ENCODE measurements at regions not wholly inside any gene's neighbourhood (a gene's known extent, or its start where the extent isn't known, plus 50 kb on each side); places are given as distances from the start of the nearest gene placed in this dataset.

- H3K27ac ChIP-seq: no peak overlapping the region
- no peak for DNase-seq (ENCODE audit: low read depth, low spot score)
These were observed 349.5 kb downstream of the IRS1 start for GRCh38 chr2:226450141-226450540.

GRCh38 chr2:226447338-226448300 lies 352.0 kb downstream of the IRS1 start:
- H3K27ac ChIP-seq: peak overlapping the region; percentile 69
- peak; percentile 88 for DNase-seq (ENCODE audit: low read depth, low spot score)

DNA sequence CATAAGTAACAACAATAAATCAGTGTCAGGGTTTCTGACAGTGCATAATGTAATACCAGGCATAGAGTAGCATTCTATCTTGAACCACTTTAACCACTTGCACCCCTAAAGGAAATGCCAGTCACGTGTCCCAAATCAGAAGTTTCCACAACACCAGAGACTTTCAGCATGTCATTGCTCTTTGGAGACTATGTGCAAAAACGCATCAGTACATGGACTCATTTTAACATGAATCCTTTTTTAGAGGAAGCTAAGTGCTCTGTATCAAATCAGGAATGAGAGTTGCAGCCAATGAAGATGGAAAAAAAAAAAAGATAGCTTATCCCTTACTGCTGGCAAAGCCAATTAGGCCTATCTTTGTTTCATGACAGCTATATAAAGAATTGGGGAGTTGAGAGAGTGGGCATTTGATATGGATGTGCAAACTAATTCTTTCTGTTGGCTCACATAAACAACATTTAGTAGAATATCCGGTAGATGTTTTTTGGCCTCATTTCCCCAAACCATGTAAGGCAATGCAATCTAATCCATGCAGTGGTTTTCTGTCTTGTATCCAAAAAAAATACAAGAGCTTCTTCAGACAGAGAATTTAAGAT lies 353.1 kb downstream of the IRS1 start:
- H3K27ac ChIP-seq: peak overlapping the region; percentile 69
- DNase-seq (ENCODE audit: low read depth, low spot score): no peak

- no peak overlapping the region for H3K27ac ChIP-seq
- DNase-seq (ENCODE audit: low read depth, low spot score): no peak
These were observed 354.3 kb downstream of the IRS1 start for GRCh38 chr2:226445216-226445861.

DNA sequence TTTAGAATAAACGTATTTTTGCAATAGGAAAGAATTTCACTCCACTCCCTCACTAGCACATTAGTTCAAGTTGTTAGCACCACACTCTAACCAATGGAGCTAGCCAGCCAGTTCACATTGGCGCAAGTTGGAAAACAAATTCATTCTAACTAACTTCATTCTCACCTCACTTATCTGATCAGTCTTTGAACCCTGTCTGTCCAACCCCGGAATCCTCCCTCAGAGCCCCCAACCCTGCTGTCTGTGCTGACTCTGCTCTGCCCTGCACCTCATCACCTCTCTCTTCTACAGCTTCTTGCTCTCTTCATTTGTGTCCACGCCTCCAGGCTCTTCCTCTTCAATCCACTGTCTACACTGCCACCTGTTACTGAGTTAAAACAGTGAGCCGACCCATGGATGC lies 356.5 kb downstream of the IRS1 start:
- DNase-seq (ENCODE audit: low read depth, low spot score): no peak
- no peak overlapping the region for H3K27ac ChIP-seq

DNA sequence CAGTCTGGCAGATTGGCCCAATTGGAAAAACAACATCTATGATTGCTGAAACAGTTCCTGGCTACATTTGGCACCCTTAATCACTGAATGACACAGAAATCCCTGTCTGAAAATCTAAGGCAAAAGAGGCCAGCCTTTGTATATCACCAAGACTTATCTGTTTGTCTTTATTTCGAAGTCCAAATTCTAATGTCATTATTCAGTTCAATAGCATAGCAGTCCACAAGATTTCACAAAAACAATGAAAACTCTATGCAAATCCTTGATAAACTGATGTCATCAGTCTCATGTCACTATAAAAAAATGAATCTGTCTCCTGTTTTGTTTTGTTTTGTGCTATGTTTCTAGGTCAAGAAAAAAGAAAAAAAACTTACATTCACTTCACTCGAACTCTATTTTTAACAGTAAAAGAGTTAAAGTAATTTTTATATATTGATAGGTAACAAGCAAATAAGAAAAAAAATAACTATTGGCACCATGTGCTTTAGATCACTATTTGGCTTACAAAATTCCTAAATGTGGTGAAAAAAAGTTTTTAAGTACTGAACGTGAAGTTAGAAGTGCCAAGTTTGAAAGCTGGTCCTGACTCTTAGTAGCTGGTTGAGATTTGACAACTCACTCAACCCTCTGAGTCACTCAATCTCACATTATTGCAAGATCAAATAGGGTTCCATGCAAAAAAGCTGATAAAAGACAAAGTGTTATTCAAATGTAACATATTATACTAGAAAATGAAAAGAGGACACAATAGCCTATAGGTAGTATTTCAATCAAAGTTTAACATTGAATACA lies 359.3 kb downstream of the IRS1 start:
- H3K27ac ChIP-seq: no peak overlapping the region
- no peak for DNase-seq (ENCODE audit: low read depth, low spot score)

- no peak overlapping the region for H3K27ac ChIP-seq
- no peak for DNase-seq (ENCODE audit: low read depth, low spot score)
These were observed 360.3 kb downstream of the IRS1 start for GRCh38 chr2:226439337-226439736.

GRCh38 chr2:226435146-226435545 lies 364.5 kb downstream of the IRS1 start:
- DNase-seq (ENCODE audit: low read depth, low spot score): no peak
- H3K27ac ChIP-seq: no peak overlapping the region

DNA sequence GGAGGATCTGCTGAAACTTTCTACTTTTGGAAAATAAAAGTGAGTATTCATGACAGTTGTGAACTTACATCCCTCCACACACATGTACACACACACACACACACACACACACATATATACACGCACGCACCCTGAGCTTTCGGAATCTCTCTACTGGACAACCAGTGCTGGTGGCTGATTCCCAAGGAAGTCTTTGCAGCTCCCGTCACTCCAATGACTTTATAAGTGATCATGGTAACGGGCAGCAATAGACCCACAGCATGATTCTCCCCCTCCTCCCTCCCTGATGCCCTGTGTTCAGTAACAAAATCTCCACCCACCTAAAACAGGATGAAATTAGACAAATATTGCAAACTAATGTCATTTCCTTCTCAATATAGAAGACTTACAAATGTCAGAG lies 364.9 kb downstream of the IRS1 start:
- DNase-seq (ENCODE audit: low read depth, low spot score): no peak
- H3K27ac ChIP-seq: no peak overlapping the region

GRCh38 chr2:226431288-226431948 lies 368.2 kb downstream of the IRS1 start:
- peak overlapping the region; percentile 41 for H3K27ac ChIP-seq
- DNase-seq (ENCODE audit: low read depth, low spot score): no peak

DNA sequence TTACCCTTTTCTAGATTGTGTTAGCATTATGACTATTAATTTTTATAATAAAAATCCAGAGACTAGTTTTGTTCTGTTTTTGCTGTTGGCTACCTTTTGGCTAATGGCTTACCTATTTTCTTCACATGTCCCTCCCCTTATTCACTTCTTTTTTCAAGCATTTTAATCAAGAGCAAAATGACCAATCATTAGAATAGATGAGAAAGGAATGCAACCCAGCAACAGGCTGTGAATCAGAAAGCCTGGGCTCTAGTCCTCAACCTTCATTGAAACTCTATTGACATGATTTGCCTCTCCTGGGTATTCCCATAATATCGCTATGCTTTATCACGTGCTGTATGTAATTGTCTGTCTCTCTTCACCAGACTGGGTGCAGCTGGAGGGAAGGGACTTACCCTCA lies 370.1 kb downstream of the IRS1 start:
- H3K27ac ChIP-seq: no peak overlapping the region
- DNase-seq (ENCODE audit: low read depth, low spot score): no peak

- peak; percentile 87 for DNase-seq (ENCODE audit: low read depth, low spot score)
- peak overlapping the region; percentile 90 for H3K27ac ChIP-seq
These were observed 371.9 kb downstream of the IRS1 start for GRCh38 chr2:226427538-226428307.

GRCh38 chr2:226426292-226426736 lies 373.3 kb downstream of the IRS1 start:
- DNase-seq (ENCODE audit: low read depth, low spot score): peak; percentile 86
- peak overlapping the region; percentile 90 for H3K27ac ChIP-seq

GRCh38 chr2:226424971-226425370 lies 374.6 kb downstream of the IRS1 start:
- peak overlapping the region; percentile 90 for H3K27ac ChIP-seq
- DNase-seq (ENCODE audit: low read depth, low spot score): no peak

DNA sequence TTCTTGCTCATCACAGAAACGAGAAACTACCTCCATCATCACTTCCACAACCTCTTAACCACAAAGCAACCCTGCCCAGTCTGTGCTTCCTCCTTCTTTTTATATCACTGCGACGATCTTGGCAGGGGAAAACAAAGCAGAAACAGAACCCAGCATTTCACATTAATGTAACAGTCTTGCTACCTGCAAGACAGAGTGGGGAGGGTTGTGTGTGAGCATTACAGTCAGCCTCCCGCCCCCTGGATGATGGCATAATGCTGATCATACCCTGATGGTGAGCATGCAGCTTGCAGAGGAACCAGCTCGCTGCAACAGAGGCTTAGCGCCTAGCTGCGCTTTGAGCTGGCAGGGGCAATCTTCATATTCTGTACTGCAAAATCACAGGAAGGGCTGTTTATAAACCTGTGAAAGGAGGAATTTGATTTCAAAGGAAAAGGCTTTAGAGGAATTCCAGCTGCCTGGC lies 376.1 kb downstream of the IRS1 start:
- H3K27ac ChIP-seq: peak overlapping the region; percentile 90
- peak; percentile 74 for DNase-seq (ENCODE audit: low read depth, low spot score)

GRCh38 chr2:226420646-226421045 lies 379.0 kb downstream of the IRS1 start:
- no peak for DNase-seq (ENCODE audit: low read depth, low spot score)
- no peak overlapping the region for H3K27ac ChIP-seq

DNA sequence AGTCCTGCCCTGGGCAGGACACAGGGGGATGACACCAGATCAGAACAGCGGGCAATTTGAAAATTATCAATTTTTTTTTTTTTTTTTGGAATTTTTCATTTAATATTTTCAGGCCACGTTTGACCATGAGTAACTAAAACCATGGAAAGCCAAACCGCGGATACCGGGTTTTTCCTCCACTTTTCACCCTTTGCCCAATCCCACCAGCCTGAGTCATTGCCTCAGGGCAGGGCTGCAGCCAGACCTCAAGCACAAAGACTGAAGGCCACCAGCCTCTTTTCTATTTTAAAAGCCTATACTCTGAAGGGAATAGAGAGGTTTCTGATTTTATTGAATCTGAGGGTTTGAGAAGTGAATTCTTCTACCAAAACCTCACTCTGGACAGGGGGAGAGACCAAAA lies 381.1 kb downstream of the IRS1 start:
- DNase-seq (ENCODE audit: low read depth, low spot score): no peak
- no peak overlapping the region for H3K27ac ChIP-seq

GRCh38 chr2:226414335-226414734 lies 385.3 kb downstream of the IRS1 start:
- no peak overlapping the region for H3K27ac ChIP-seq
- DNase-seq (ENCODE audit: low read depth, low spot score): no peak

All from epithelial cell of prostate (primary cell).